ENCODE measurements at regions not wholly inside any gene's neighbourhood (a gene's known extent, or its start where the extent isn't known, plus 50 kb on each side); places are given as distances from the start of the nearest gene placed in this dataset.

DNA sequence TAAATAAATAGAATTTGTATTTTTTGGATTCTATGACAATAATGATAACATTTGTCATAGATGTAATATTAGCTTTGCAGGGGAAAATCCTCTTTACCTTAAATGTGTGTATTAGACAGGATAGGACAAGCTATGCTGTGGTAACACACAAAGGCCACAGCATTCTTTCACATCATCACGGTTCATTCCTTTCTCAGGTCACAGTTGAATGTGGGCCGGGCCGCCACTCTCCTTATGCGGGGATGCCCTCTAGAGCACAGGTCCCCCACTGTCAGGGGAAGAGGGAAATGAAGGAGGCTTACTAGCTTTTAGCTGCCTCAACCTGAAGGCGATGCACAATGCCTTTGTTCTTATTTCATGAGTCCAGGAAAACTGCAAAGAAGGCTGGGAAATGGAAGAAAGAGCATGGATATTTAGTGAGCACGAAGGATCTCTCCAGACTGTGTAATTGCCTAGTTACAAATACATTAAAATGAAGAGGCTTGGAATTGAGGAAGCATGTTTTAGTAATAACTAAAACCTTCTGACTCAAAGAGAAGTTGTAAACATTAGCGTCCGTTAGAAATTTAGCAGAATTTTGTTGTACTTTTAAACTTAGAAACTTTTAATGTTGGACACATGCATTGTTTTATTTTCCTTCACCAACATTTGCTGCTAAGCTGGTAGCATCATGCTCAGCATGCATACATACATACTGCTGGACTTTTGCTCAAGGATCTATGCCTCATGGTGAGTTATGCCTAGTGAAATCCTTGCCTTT is 248.9 kb upstream of the FOXQ1 start:
- DNase-seq (ENCODE audit: low spot score) = no peak

DNA sequence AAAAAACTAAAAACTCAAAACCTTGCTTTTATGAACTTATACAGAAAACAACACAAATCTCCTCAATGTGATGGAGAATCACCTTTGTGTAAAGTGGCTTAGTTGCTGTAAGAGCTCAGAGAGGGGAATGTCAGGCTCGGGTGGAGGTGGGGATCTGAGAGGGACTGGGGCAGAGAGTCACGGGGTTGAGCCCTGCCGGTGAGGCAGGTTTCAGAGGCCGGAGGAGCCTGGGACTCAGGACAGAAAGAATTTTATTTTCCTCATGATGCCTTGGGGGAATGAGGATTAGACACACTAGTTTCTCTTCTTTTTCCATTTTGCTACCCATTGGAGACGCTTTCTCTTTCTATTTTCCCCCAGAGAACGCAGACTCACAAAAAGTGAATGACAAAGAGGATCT is 252.3 kb upstream of the FOXQ1 start:
- DNase-seq (ENCODE audit: low spot score) = no peak

DNA sequence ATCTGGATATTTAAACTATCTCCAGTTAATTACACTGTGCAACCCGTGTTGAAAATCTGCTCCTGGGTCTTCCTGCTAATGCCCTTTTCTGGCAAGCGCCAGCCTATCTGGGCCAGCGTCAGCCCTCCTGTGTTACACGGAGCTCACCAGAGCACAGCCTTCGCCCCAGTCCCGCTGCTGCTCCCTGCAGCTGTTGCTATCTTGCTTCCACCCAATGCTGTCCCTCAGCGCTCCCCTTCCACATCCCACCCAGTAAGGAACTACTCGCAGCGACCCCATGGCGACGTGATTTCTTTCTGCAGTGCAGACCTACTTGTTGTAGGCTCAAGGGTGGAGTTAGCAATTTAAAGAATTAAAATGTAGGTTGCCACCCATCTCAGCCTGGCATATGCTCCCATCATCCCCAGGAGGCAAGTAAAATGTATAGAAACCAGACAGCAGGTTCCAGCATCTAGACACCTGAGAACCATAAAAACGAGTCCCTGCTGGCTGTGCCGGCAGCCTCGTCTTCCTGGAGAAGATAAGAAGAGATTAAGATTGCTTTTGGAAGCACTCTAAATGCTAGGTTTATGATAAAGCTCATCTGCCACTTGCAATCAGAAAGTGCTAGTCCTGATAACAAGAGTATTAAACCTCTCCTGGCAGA is 254.3 kb upstream of the FOXQ1 start:
- no peak for DNase-seq (ENCODE audit: low spot score)

DNA sequence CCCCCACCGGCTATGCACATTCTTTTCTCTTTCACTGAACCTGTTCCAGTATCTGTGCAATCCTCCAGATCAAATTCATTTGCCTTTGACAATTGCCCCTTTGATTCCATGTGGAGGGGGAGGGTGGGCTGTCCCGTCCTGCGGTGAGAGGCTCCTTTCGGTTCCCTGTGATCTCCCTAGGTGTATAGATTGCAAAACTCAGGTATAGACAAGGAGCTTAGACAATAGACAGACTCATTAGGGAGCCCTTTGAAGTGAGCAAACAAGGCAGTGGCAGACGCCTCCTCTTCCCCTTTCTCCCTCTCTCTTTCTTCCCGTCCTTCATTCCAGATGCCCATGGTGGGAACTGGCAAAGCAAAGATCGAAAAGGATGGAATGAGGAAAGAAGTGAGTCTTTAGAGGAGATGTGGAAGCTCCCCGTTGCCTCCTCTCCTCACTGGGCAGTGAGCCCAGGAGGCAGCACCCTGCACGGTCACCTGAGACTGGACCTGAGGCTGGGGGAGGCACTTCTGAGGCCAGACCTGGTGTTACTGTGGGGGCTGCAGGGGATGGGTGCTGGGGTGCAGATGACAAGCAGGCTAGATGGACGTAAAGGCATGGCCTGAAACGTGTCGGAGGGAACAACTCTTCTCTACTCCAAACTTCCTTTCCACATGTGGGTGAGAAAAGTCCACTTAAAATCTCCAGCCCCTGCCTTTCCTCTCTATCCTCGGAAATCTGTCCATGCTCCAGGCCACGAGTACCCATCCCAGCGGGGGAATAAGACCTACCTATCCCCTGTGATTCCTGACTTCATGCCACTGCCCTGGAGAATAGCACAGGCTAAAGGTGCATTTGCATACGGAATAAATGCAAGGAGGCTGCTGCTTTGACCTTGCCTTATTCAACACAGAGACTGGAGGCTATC is 256.6 kb upstream of the FOXQ1 start:
- no peak for DNase-seq (ENCODE audit: low spot score)

DNA sequence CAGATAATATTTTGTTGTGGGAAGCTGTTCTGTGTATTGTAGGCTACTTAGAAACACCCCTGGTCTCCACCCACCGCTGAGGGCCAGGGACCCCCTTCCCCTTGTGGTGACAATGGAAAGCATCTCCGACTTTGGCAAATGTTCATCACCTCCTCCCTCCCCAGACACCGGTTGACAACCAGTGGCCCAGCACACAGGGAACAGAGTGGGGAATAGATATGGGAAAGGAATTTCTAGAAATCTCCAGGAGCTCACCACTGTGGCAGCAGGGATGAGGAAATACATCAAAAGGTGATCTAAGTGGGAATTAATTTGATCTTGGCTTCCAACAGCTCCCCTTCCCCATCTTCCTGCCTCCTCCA is 257.3 kb upstream of the FOXQ1 start:
- no peak for DNase-seq (ENCODE audit: low spot score)

DNA sequence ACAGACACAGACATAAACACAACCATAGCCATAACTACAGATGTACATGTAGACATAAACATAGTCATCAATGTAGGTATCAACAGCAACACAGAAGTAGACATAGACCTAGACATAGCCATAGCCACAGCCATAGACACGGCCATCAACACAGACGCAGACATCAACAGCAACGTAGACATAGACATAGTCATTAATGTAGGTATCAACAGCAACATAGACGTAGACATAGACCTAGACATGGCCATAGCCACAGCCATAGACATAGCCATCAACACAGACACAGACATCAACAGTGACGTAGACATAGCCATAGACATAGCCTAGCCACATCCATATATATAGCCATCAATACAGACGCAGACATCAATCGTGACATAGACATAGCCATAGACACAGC is 258.3 kb upstream of the FOXQ1 start:
- no peak for DNase-seq (ENCODE audit: low spot score)

DNA sequence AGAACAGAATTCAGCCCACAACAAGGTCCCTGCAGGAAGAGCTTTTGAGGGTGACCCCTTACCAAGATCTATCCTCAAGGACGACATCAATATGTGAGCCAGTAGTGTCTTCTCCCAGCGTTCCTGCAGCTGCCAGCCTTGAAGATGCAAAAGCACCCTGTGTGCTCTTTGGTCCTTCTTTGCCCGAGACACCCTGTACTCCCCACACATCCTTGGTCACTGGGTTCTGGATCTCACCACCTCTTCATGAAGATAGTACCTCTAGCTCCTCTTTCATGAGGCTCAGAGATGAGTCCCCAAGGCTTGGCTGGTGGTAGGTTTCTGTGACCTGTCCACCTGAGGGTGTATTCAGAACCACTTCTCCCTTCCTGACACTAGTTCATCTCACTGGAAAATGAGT is 259.6 kb upstream of the FOXQ1 start:
- no peak for DNase-seq (ENCODE audit: low spot score)

DNA sequence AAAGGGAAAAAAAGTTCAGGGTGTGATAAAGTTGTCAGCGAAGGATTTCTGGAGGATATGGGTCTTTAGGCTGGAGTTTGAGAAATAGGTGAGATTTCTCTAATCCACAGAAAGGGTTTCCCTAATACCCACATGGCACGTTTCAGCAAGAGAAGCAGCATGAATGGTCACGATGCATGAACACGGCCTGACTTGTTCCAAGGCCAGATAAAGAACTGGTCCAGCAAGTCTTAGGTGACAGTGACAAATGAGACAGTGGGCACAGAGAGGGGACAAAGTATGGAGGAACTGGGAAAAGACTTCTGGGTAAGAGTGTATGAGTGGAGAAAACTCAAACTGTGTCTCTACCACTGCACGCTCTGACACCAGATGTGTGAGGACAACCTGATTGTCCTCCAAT is 262.0 kb upstream of the FOXQ1 start:
- DNase-seq (ENCODE audit: low spot score) = no peak

DNA sequence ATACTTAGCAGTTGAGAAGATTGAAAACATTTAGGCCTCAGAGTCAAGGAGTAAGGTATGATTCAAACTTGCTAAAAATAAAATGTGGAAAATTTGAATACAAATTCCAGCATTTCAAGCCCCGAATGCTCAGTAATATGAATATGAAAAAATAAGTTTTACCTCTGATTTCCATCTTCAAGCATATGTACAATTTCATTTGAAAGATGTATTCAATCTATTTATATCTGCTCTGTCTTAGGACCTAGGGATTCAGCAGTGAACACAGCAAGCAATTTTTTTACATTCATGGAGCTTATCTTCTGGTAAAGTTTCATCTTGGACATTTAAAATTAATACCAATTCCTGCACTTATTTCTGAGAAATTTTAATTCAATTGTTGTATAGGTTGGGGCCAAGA is 262.7 kb upstream of the FOXQ1 start:
- DNase-seq (ENCODE audit: low spot score) = no peak

DNA sequence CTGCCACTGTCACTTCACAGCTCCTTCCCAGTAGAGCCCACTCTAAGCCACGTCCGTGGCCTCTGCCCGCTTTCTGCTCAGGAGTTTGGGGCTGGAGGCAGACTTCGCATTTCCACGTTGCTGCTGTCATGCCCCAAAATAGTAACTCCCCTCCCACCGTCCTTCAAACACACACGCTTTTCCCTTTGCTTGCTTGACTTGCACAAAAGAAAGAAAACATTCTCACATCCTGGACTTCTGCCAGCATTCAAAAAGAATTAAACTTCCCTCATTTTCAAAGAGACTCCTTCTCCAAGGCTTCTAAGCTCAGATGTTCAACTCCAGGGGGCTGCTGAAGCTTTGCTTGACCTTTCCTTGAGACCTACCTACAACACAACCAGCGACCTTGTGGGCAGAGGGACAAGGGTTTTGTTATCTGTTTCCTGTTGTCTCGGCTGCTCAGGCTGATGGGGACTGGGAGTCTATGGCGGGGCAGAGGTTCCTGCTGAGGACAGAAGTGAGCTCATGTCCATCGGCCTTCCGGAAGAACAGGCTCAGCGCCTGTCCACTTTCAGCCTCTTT is 263.8 kb upstream of the FOXQ1 start:
- no peak for DNase-seq (ENCODE audit: low spot score)

- DNase-seq (ENCODE audit: low spot score) = no peak
Measured at GRCh38 chr6:1045239-1045638, 266.7 kb upstream of the FOXQ1 start.

GRCh38 chr6:1044040-1044836 is 267.7 kb upstream of the FOXQ1 start:
- DNase-seq (ENCODE audit: low spot score) = no peak

DNA sequence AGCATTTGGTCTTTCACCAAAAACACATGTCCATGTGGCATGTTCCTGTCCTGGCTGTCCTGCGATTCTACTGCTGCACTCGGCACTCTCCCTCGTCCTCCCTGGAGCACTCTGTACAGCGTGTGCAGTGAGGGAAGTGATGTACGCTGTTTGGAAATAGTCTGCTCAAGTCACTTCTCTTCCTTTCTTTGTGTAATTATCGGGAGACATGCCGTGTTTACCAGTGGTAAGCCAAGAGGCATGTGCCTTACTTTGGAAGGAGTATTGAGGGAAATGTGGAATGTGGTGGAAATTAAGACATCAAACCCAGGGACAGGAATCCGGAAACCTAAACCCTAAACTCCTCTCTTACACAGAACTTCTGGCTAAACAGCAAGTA is 268.5 kb upstream of the FOXQ1 start:
- no peak for DNase-seq (ENCODE audit: low spot score)

DNA sequence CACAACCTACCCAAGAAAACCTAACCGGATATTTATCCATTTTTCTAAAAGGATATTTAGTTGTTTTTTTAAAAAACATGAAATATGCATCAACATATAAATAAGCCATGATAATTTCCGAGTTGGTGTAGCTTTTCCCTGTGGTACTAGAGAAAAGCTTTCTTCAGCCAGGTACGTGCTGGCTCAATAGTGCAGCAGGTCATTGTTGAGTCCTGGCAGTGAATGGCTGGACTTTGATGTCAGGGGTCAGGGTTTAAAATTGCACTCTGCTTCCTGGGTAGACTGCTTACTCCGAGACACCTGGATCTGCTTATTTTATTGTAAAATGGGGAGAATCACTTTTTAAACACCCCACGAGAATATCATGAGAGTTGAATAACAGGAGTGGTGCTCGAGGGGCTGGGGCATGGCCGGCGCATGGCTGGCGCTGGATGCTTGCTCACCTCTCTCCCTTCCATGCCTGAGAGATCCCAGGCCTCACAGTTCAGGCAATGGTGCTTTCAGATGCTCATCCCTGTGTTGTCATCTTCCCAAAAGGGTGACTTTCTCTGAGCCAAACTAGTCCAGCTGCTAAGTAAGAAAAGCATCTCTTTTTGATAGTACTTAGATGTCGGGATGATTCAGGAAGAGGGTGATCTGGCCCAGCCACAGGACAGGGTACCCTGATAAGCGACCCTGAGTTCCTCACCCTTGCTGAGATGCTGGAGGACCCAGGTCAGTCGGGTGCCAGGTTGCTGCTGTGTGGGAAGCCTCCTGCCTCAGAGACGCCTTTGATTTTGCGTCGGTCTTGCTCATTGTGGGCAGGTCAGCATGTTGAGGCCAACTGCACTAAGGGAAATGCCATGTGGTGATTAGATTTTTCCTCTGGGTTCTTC is 269.1 kb upstream of the FOXQ1 start:
- DNase-seq (ENCODE audit: low spot score) = no peak

DNA sequence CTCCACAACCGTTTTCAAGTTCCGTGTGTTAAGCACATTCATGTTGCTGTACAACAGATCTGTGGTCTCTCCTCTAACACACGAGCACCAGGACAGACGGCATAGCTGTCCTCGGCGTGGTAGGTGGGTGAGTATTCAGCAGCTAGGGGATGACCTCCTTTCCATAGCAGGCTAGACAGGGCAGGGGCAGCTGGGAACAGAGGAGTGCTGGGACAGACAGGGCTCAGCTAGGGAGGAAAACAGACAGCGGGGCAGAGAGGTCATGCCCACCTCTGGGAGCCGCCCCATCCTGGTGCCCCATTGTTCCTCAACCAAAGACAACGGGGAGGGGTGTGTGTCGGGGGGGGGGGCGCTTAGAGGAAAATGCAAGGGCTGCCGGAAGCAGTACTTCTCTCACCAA is 271.5 kb upstream of the FOXQ1 start:
- no peak for DNase-seq (ENCODE audit: low spot score)

GRCh38 chr6:1039746-1040145 is 272.2 kb upstream of the FOXQ1 start:
- no peak for DNase-seq (ENCODE audit: low spot score)

DNA sequence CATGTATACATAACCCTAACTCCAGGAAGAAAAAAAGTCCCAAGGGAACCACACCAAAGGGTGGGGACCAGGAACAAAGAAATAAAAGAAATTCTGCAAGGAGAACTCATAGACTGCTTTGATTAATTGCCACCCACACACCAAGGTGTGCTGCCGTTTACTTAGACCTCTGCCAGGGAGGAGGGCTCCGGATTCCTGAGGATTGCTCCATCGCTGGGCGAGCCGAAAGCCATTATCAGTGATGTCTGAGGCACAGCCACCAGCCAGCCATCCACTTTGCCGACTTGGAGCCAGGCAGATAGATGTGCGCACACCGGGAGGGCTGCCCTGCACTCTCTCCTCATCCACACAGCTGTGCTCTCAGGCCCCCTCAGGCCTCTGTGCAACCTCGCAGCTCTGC is 272.7 kb upstream of the FOXQ1 start:
- DNase-seq (ENCODE audit: low spot score) = no peak

GRCh38 chr6:1037430-1038202 is 274.3 kb upstream of the FOXQ1 start:
- no peak for DNase-seq (ENCODE audit: low spot score)

DNA sequence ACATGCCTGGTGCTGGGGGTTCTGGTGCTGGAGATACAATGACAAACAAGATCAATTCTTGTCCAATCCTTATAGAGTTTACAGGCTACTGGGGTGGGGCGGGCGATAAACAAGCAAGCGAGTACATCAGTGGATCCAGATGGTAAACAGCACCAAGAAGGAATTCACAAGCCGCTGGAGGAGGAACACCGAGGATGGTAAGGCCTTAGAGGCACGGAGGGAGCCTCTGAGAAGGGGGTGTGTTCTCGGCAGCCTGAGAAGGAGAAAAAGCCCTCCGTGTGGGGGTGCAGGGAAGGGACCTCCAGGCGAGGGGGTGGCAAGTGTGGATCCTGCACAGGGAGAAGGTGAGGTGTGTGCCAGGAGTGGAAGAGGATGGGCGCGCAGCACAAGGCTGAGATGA is 276.5 kb upstream of the FOXQ1 start:
- DNase-seq (ENCODE audit: low spot score) = no peak

GRCh38 chr6:1031720-1032119 is 280.2 kb upstream of the FOXQ1 start:
- no peak for DNase-seq (ENCODE audit: low spot score)
